OCI-M1 (cell line): ENCODE measurements at regions not wholly inside any gene's neighbourhood (a gene's known extent, or its start where the extent isn't known, plus 50 kb on each side); places are given as distances from the start of the nearest gene placed in this dataset.
"Not testable (repeated sequence)": the region's sequence is repeated elsewhere in the genome, so short reads cannot be mapped to it uniquely, and the experiment has no call there.

ENCODE experiments used
- DNase-seq: peaks from one replicate; lab custom pipeline; 2025; lab: John Stamatoyannopoulos, UW

DNA sequence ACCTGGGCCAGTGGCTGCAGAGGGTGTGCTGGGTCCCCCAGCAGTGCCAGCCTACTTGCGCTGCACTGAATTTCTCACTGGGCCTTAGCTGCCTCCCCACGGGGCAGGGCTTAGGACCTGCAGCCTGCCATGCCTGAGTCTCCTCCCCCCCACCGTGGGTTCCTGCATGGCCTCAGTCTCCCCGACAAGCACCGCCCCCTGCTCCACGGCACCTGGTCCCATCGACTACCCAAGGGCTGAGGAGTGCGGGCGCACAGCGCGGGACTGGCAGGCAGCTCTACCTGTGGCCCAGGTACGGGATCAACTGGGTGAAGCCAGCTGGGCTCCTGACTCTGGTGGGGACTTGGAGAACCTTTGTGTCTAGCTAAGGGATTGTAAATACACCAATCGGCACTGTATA lies 1143.6 kb downstream of the OTOL1 start:
- not testable (repeated sequence) for DNase-seq

DNA sequence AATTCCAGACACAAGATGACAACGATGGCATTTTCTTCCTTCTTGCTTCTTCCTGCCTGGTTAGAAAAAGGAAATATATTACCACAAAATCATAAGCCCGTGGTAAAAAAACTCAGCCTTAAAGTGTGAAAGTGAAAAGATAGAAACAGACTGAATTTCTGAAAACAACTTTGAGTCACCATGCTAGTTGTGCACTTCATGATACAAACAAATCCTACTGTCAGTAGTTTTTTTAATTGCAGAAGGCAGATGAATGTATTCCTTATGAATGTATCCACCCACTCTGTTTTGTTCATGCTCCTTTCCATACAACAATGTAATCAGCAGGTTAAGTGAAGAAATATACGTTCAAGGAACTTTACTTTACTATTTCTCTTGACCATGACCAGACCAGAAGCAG lies 1144.7 kb downstream of the OTOL1 start:
- no peak for DNase-seq

DNA sequence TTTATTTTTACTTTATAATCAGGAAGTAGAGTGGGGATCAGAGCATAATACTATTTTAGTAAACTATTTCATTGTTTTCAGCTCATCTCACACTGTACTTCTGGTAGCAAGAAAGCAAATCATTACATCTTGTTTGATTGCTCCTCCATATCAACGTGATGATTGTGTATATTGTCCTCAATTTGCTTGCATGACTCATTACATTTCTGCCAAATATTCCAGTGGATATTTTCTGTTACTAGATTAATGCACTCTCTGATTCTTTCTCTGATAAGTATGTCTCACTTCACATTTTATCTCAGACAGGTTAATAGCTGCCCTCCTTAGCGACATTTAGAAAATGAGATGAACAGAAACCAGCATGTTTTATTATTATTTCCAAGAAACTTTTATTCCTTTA lies 1145.3 kb downstream of the OTOL1 start:
- DNase-seq: no peak

DNA sequence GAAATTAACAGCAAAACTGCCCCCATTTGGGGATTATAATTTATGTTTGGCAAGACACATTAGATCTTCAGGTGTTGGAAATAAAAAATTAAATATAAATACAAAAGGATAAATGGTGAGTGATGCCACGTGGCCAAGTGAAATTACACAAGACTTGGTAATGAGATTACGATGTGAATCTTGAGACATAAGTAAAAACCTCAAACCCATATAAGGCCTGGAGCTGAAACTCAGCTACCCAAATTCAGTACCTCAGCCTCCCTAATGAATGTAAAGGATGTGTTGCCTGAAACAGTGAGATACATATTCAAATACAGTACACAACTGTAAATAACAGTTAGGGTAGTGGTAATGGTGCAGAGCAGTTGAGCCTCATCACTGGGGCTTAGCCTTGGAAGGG lies 1146.6 kb downstream of the OTOL1 start:
- DNase-seq: no peak

DNA sequence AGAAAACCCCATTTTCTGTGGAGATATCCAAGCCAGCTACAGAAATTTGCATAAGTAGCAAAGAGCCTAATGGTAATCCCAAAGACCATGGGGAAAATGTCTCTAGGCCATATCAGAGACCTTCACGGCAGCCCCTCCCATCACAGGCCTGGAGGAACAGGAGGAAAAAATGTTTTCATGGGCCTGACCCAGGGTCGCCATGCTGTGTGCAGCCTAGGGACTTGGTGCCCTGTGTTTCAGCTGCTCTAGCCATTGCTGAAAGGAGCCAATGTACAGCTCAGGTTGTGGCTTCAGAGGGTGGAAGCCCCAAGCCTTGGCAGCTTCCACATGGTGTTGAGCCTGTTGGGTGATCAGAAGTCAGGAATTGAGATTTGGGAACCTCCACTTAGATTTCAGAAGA lies 1150.7 kb downstream of the OTOL1 start:
- no peak for DNase-seq

DNA sequence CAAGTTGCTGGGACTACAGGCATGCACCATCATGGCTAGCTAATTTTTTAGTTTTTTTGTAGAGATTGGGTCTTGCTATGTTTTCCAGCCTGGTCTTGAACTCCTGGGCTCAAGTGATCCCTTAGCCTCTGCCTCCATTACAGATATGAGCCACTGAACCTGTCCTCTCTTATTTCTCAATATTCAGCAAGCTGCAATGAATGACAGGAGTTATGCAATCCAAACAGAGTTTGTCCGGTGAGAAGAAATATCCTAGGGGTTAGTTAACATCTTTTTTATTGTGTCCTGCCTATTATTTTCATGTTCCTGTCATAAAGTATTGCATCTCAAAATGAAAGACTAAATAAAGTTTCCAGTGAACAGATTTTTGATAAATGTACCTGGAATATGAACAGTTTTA lies 1161.4 kb downstream of the OTOL1 start:
- DNase-seq: peak; percentile 1

DNA sequence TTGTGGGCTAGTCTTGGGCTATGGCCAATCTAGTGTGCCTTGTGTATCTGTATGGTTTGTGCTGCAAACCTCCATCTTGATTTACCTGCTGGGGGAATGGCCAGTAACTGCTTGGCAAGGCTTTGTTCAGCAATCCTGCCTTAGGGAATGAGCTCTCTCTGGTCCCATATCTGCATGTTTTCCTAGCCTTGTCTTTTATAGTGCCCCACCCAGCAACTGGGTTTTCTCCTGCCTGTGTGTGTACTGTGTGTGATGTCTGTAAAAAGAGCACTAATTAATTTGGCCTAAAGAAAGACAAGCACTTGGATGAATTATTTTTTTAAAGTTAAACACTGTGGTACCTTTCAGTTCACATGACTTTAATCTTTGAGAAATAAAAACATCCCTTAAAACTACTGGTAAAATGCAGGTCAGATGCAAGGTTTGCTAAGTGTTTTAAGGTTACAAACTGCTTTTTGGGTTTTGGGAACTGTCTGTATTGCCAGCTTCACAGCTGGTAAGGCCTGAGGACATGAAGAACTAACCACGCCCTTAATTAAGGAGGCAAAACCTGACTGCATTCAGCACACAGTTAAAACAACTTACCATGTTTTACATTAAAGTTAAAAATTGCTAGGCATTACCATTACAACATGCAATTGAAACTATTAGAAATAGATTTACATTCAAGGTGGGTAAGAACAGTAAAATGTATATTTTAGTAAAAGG lies 1169.2 kb downstream of the OTOL1 start:
- no peak for DNase-seq

DNA sequence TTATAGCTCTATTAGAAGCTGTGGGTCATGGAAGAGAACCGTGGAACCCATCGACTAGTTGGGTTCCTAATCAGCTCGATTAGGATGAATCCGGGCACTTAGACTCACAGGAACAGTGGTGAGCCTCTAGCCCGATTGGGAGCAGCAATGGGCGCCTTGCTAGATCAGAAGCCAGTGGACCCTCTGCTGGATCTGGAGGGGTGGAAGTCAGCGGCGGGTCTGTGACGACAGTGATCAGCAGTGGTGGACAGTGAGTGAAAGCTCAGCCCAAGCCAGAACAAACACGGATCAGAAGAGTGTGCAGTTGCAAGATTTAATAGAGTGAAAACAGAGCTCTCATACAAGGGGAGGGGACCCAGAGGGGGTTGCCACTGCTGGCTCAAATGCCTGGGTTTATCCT lies 1170.2 kb downstream of the OTOL1 start:
- DNase-seq: no peak

DNA sequence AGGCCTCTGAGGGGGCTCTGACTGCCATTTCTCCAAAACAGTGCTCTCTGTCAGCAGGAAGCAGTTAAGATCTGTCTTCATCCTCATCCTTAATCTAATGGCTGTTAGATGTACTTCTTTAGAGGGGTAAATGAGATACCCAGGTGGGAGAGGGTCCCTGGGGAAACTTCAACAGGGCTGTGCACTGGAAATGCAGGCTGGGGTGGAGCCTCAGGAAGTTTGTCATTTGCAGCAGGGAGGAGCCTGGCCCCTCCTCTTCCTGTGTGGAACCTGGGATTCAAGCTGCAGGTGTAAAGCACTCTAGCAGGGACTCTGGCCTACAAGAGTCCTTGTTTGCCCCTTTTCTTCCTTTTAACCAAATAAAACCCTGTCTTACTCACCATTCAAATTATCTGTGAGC lies 1173.6 kb downstream of the OTOL1 start:
- DNase-seq: no peak

DNA sequence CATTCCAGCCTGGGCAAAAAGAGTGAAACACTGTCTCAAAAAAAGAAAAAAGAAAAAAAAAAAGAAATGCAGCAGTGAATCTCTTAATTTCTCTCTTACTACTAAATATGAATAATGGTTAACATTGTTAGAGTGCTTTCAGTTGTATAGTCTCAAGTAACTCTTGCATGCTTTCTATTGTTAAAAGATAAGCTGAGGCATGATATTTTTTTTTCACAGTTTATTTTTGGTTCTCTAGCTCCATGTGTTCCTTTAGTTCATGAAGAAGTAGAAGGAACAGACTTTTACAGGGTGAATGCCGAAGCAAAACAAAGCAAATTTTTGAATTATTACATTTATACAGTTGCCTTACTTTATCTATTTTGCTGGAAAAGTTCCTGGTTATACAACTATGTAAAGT lies 1180.9 kb downstream of the OTOL1 start:
- no peak for DNase-seq

DNA sequence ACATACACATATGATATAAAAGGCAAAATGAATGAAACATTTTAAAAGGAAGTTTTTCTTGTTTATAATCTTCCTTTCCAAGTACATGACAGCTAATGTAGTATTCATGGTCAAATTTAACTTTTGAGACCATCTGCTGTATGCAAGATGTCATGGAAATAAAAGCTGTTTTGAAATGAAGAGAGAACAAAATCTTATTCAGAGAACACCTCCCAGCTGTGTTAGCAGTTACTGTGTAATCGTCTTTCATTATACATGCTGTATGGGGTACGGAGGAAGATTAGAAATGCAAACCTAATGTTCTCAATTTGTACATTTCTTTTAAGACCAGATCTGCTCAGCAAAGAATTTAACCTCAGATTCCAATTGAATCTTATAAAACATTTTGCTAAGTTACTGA lies 1182.3 kb downstream of the OTOL1 start:
- no peak for DNase-seq

DNA sequence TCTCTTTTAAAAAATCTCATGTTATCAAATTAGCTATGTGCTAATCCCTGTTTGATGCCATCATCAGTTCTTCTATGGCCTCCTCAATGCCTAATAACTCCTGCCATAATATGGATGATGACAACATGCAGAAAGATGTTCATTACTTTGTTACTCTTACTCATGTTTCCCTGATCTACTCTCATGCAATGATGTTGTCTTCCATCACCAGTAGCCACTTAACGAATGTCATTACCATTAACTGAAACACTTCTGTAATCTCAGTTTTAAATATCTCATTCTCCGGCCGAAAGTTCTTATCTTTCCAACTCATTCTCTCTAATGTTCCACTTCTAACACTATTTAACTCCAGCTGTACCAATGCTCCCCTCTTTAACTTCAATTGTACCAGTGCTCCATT lies 1187.7 kb downstream of the OTOL1 start:
- no peak for DNase-seq

DNA sequence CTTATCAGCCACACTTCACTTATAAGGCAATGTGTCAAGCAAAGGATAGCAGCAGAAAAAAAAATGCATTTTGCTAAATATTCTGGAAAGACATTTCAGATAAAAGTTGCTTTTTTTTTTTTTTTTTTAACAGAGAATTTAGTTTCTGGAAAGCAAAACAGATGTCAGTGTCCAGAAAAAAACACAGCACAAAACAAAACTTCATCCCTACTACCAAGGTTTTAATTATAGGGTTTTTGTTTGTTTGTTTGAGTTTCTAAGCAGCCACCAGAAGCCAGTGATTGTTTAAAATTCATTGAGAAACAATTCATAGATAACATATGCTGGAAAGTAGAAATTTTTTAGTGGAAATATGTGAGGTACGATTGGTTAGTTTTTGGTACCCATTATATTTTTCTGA lies 1202.7 kb downstream of the OTOL1 start:
- DNase-seq: no peak

DNA sequence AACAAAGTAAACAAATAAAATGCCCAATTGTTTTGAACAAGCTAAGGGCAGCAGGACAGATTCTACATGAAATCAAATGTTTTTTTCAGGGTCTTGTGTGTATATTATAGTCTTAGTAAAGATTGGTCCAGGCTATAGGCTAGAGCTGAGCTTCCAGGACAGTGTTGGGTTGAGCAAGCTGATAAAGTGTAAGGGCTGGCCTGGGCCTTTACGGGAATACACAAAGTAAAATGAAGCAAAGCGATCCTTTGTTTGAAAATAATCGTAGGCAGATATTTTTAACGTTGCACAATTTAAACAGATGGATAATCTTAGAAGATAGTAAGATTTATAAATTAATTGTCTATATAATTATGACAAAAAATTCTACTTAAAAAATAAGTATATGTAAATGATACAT lies 1204.6 kb downstream of the OTOL1 start:
- DNase-seq: no peak

DNA sequence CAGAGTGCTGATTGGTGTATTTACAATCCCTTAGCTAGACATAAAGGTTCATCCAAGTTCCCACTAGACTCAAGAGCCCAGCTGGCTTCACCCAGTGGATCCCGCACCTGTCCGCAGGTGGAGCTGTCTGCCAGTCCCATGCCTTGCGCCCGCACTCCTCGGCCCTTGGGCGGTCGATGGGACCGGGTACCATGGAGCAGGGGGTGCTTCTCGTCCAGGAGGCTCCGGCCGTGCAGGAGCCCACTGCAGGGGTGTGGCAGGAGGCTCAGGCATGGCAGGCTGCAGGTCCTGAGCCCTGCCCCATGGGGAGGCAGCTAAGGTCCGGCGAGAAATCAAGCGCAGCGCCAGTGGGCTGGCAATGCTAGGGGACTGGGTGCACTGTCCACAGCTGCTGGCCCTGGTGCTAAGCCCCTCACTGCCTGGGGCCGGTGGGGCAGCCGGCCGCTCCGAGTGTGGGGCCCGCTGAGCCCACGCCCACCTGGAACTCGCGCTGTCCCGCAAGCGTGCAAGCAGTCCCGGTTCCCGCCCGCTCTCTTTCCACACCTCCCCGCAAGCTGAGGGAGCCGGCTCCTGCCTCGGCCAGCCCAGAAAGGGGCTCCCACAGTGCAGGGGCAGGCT lies 1206.3 kb downstream of the OTOL1 start:
- DNase-seq: no peak

DNA sequence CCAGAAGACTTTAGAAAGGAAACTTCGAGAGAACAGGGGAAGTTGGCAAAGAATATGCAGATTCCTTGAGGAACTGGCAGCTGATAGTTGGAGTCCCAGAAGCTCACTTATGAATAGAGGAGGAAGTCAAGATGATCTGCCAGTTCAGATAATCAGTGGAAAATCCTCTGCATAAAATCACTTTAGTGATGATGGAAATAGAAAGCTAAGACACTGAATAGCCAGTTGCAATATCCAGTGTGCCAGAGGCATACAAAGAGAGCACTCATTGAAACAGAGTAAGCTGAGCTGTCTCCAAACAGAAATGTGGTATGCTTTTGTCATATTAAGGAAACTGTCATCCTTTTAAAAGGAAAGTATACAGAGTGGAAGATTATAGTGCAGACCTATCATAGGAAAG lies 1207.6 kb downstream of the OTOL1 start:
- peak; percentile 6 for DNase-seq

DNA sequence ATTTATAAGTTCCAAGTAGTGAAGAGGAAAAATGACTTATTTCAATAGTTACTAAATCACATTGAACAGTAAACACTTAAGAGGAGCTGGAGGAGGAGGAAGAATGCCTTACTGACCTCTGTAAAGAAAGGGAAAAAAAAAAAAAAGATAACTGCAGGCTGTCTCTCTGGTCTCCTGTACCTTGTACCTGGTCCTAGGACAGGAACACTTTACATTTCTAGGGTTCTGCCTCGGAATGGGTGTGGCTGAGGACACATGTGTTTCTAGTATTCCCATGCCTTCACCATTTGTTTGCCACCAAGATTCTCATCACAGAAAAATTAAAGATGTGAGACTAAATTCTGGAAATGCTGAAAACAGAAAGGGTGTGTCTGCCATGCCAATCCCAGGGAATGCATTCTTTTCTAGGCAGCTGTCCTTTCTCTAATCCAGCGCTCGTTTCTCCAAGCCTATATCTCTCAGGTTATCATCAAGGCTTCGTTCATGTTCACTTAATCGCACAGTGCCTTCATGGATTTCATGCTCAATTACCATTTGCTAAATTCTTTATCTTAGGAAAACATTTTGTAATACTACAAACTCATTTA lies 1208.3 kb downstream of the OTOL1 start:
- no peak for DNase-seq

DNA sequence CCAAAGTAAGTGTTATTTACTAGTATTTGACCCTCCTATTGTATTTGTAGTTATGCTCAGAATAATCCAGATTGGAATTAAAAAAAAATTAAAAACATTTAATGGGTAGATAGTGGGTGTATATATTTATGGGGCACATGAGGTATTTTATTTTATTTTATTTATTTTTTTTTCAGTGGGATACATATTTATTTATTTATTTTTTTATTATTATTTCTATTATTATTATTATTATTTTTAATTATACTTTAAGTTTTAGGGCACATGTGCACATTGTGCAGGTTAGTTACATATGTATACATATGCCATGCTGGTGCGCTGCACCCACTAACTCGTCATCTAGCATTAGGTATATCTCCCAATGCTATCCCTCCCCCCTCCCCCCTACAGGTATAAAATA lies 1211.8 kb downstream of the OTOL1 start:
- not testable (repeated sequence) for DNase-seq

DNA sequence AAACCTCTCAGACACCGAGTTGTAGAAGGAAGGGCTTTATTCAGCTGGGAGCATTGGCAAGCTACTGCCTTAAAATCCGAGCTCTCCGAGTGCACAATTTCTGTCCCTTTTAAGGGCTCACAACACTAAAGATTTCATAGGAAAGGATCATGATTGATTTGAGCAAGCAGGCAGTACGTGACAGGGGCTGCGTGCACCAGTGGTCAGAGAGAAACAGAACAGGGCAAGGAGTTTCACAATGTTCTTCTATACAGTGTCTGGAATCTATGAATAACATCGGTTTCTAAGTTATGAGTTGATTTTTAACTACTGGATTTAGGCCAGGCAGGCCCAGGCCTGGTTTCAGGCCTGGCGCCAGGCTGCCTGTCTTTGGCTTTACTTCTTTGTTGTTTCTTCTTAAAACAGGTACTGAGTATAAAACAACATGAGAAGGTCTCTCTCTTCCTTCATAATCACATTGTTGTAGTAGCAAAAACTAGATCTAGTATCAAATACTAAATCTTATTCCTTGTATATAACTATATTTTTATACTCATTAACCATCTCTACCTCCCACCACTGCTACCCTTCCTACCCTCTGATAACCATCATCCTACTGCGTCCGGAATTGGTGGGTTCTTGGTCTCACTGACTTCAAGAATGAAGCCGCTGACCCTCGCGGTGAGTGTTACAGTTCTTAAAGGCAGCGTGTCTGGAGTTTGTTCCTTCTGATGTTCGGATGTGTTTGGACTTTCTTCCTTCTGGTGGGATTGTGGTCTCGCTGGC lies 1212.5 kb downstream of the OTOL1 start:
- not testable (repeated sequence) for DNase-seq

DNA sequence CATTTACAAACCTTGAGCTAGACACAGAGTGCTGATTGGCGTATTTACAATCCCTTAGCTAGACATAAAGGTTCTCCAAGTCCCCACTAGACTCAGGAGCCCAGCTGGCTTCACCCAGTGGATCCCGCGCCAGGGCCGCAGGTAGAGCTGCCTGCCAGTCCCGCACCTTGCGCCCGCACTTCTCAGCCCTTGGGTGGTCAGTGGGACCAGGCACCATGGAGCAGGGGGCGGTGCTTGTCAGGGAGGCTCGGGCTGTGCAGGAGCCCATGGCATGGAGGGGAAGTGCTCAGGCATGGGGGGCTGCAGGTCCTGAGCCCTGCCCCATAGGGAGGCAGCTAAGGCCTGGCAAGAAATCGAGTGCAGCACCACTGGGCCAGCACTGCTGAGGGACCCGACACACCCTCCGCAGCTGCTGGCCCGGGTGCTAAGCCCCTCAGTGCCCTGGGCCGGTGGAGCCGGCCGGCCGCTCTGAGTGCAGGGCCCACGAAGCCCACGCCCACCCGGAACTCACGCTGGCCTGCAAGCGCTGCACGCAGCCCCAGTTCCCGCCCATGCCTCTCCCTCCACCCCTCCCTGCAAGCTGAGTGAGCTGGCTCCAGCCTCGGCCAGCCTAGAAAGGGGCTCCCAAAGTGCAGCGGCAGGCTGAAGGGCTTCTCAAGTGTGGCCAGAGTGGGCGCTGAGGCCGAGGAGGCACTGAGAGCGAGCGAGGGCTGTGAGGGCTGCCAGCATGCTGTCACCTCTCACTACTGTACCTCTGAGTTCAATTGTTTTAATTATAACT lies 1213.9 kb downstream of the OTOL1 start:
- no peak for DNase-seq

DNA sequence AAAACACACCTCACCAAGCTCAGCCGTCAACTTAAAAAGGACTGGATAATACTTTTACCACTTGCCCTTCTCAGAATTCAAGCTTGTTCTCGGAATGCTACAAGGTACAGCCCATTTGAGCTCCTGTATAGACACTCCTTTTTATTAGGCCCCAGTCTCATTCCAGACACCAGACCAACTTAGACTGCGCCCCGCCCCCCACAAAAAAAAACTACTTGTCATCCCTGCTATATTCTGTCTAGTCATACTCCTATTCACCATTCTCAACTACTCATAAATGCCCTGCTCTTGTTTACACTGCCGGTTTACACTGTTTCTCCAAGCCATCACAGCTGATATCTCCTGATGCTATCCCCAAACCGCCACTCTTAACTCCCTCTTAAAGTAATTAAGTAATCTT lies 1220.5 kb downstream of the OTOL1 start:
- peak; percentile 9 for DNase-seq

DNA sequence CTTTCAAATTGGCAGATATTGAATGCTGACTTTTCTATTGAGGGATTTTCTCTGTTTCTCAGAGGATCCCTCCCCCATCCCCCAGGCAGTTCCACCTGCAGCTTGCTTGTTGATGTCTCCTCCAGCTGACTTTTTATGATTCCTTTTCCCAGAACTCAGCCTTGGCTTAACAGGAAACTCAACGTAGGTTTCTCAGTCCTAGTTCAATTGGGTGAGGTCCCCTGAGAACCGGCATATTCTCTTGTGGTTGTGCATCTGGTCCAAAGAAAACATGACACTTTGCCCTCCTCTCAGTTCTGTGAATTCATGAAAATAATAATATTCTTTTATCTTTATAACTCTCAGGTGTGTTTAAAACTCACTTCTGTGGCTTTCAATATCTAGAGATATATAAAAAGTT lies 1222.1 kb downstream of the OTOL1 start:
- DNase-seq: no peak
